Body of pancreas (tissue), 4 donors: ENCODE measurements at regions not wholly inside any gene's neighbourhood (a gene's known extent, or its start where the extent isn't known, plus 50 kb on each side); places are given as distances from the start of the nearest gene placed in this dataset.

Experiments
- ATAC-seq: fragments of 150-250 bp; one replicate; pipeline ENCODE4 v1.9.1; 2016
- DNase-seq, 4 donors: peaks; one replicate each; pipeline ENCODE4 v3.0.0-alpha.2; 2019
- H3K27ac ChIP-seq, 4 donors: fragments of 200-600 bp; sonication (generic); 1 replicate in 3 of 4; 2 replicates in 1 of 4; pipeline versions ENCODE4 v1.5.1 to v1.6.1; 2016 to 2019; ENCODE audit warnings: mild to moderate bottlenecking in 1 of 4, mixed read lengths in 1 of 4, moderate library complexity in 1 of 4
- H3K27me3 ChIP-seq, 2 donors: fragments of 200-600 bp; sonication (generic); one replicate each; pipeline ENCODE4 v1.6.0; 2016; ENCODE audit warnings: mild to moderate bottlenecking in 1 of 2
- H3K36me3 ChIP-seq, 2 donors: fragments of 200-600 bp; sonication (generic); replicated peaks in 1 of 2; 2 replicates each; pipeline ENCODE4 v1.5.1; 2016; ENCODE audit warnings: low read depth in 2 of 2; ENCODE audit not compliant: insufficient read depth in 1 of 2
- H3K4me1 ChIP-seq: fragments of 200-600 bp; sonication (generic); one replicate; pipeline ENCODE4 v1.6.0; 2016
- H3K4me3 ChIP-seq, 2 donors: fragments of 200-600 bp; sonication (generic); 1 replicate in 1 of 2; 2 replicates in 1 of 2; pipeline ENCODE4 v1.5.1; 2016 to 2019
- H3K9me3 ChIP-seq, 3 donors: fragments of 200-600 bp; sonication (generic); 1 replicate in 2 of 3; 2 replicates in 1 of 3; pipeline ENCODE4 v1.5.1; 2016
- CTCF ChIP-seq, 7 experiments: fragments of 450-650 bp in 4 of 7; fragments of 200-600 bp in 3 of 7; sonication (generic) in 3 of 7; IDR thresholded peaks; one replicate each; pipeline ENCODE4 v1.5.1; 2016 to 2019; ENCODE audit warnings: antibody characterized with exemption in 7 of 7
- POLR2A ChIP-seq, 3 donors: fragments of 450-650 bp; IDR thresholded peaks; one replicate each; pipeline ENCODE4 v1.6.1; 2016; ENCODE audit warnings: antibody characterized with exemption in 3 of 3, mild to moderate bottlenecking in 2 of 3
- WGBS, 2 donors: methylation state at CpG; one replicate each; pipeline ENCODE4 v1.1.5; 2017; 5-methylcytosine and 5-hydroxymethylcytosine counted together
- intact Hi-C: fragments of 100-400 bp; cut with DNase I; formaldehyde crosslinking; loops from one replicate; pipeline ENCODE4 v1.15.1; 2023

GRCh38 chr3:68334367-68334986, 597.9 kb downstream of the TAFA4 start:
- no peak for DNase-seq
- H3K27me3 ChIP-seq, result no peaks in the 10 kb centered on the region
- no peaks in the 10 kb centered on the region for H3K4me1 ChIP-seq
- intact Hi-C loops, result no loop called here
- no peaks in the 10 kb centered on the region for H3K36me3 ChIP-seq
- H3K9me3 ChIP-seq, result no peaks in the 10 kb centered on the region
- 51 to 59% methylated on average over 4 of the region's 4 CpGs for WGBS, 2 donors
- TF ChIP-seq POLR2A (IDR thresholded peaks at IDR 0.05) (no peak), CTCF (IDR thresholded peaks at IDR 0.05) (no peak)
- H3K27ac ChIP-seq, result no peak overlapping the region
- no peak overlapping the region for H3K4me3 ChIP-seq
- no peak for ATAC-seq

- H3K4me1 ChIP-seq, result no peaks in the 10 kb centered on the region
- H3K36me3 ChIP-seq, result no peaks in the 10 kb centered on the region
- intact Hi-C loops, result no loop called here
- no peaks in the 10 kb centered on the region for H3K9me3 ChIP-seq
- ATAC-seq (no peak), DNase-seq (no peak)
- 64 to 86% methylated on average over 3 of the region's 3 CpGs for WGBS, 2 donors
- H3K27me3 ChIP-seq, result no peaks in the 10 kb centered on the region
- no peak overlapping the region for H3K27ac ChIP-seq
- H3K4me3 ChIP-seq, result no peak overlapping the region
- TF ChIP-seq POLR2A (IDR thresholded peaks at IDR 0.05), result no peak
- no peak for TF ChIP-seq CTCF (IDR thresholded peaks at IDR 0.05)
Observed at GRCh38 chr3:68328049-68328448, 604.3 kb downstream of the TAFA4 start.

GRCh38 chr3:68315964-68316363, 616.4 kb downstream of the TAFA4 start:
- H3K36me3 ChIP-seq, result no peaks in the 10 kb centered on the region
- 37 to 47% methylated on average over 1 of the region's 1 CpG for WGBS, 2 donors
- intact Hi-C loops, result no loop called here

GRCh38 chr3:68315546-68315945, 616.8 kb downstream of the TAFA4 start:
- WGBS, 2 donors, result 31 to 39% methylated on average over 1 of the region's 1 CpG

More at GRCh38 chr3:68315964-68316363, 616.4 kb downstream of the TAFA4 start:
- Histone ChIP-seq H3K27me3 (no peaks in the 10 kb centered on the region), H3K4me1 (no peaks in the 10 kb centered on the region), H3K27ac (no peak overlapping the region), H3K9me3 (peaks cover 0 to 9% (median 0%) of the 10 kb centered on the region in 3 donors), H3K4me3 (no peak overlapping the region)
- no peak for DNase-seq
- no peak for ATAC-seq
- TF ChIP-seq CTCF (IDR thresholded peaks at IDR 0.05) (no peak), POLR2A (IDR thresholded peaks at IDR 0.05) (no peak)

More at GRCh38 chr3:68315546-68315945, 616.8 kb downstream of the TAFA4 start:
- Histone ChIP-seq H3K4me1 (no peaks in the 10 kb centered on the region), H3K27me3 (no peaks in the 10 kb centered on the region), H3K4me3 (no peak overlapping the region), H3K9me3 (peaks cover 0 to 9% (median 0%) of the 10 kb centered on the region in 3 donors), H3K36me3 (no peaks in the 10 kb centered on the region), H3K27ac (no peak overlapping the region)
- DNase-seq (no peak), ATAC-seq (no peak)
- intact Hi-C loops, result no loop called here
- TF ChIP-seq POLR2A (IDR thresholded peaks at IDR 0.05) (no peak), CTCF (IDR thresholded peaks at IDR 0.05) (no peak)
